Mesodermal cell (in vitro differentiated cells): ENCODE measurements at regions not wholly inside any gene's neighbourhood (a gene's known extent, or its start where the extent isn't known, plus 50 kb on each side); places are given as distances from the start of the nearest gene placed in this dataset.

Source experiments
- H3K27ac ChIP-seq: 2 replicates; pipeline ENCODE4 v1.7.0; 2013; ENCODE audit warnings: mild to moderate bottlenecking, low read depth, low read length, moderate library complexity; ENCODE audit not compliant: severe bottlenecking
- H3K36me3 ChIP-seq: 2 replicates; pipeline ENCODE4 v1.7.1; 2013; ENCODE audit warnings: mild to moderate bottlenecking, low read length, moderate library complexity; ENCODE audit not compliant: control insufficient read depth, insufficient read depth
- H3K4me1 ChIP-seq: one replicate; pipeline ENCODE4 v1.7.1; 2013; ENCODE audit warnings: mild to moderate bottlenecking, low read length; ENCODE audit not compliant: insufficient read depth, control insufficient read depth, poor library complexity, severe bottlenecking
- H3K4me3 ChIP-seq: 2 replicates; pipeline ENCODE4 v1.7.0; 2013; ENCODE audit warnings: low read length, control low read depth, mild to moderate bottlenecking; ENCODE audit not compliant: insufficient read depth, poor library complexity, severe bottlenecking; ENCODE audit errors: extremely low read depth
- H3K9me3 ChIP-seq: 2 replicates; pipeline ENCODE4 v1.7.1; 2013; ENCODE audit warnings: mild to moderate bottlenecking, low read length, moderate library complexity; ENCODE audit not compliant: control insufficient read depth
- WGBS, 2 experiments: methylation state at CpG; one replicate each; pipeline ENCODE4 v1.1.5; 2013; ENCODE audit warnings: missing lambda C conversion rate in 2 of 2; ENCODE audit not compliant: insufficient coverage in 2 of 2; 5-methylcytosine and 5-hydroxymethylcytosine counted together

DNA sequence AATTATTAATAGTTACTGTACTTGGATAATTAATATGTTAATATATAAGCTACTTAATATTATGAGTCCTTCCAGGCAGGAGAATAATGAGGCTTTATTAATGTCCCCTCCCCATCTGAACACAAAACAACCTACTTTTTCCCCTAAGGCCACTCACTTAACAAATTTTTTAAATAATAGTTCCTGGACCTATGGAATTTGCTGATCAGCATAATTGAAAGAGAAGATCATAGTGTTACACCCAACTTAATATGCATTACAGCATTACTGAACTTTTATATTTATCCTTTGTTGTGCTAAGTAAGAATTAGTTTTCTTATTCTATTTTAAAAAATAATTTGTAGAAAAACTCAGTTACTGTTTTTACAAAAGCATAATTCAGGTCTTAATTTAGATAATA, 1537.7 kb upstream of the GOT2 start:
- Histone ChIP-seq H3K9me3 (no peaks in the 10 kb centered on the region), H3K4me1 (no peaks in the 10 kb centered on the region), H3K27ac (no peak overlapping the region), H3K4me3 (no peak overlapping the region), H3K36me3 (no peaks in the 10 kb centered on the region)

DNA sequence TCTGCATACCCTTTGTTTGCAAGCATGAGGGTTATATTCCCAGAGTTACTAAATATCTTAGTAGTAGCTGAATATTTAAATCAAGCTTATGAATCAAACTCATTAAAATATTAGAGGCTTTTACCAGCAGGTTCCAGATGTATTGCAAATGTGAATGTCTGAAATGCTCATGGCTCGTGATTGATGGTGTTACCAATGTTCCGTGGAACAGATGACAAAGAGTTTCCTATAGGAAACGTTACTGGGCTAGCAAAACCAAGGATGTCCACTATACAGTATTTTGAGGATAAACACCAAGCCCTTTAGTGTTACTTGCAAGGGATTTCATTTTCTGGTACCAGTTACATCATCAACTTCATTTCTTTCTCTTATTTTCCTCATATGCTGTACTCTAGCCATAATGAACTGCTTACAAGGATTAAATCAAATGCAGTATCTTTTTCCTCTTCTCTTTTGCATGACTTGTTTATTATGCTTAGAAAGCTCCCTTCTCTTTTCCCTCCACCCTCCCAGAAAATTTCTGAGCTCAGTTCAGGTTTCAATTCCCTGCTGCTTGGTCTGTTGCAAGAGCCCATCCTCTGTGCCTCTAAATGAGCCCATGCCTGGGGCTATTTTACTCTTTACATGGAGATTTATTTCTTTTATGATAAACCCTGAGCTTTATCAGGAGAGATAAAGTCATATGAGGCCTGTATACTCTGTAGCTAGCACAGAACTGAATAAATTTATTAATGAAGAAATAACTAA, 1537.1 kb upstream of the GOT2 start:
- no peaks in the 10 kb centered on the region for H3K9me3 ChIP-seq
- H3K36me3 ChIP-seq, result no peaks in the 10 kb centered on the region
- H3K4me3 ChIP-seq, result no peak overlapping the region
- no peaks in the 10 kb centered on the region for H3K4me1 ChIP-seq
- no peak overlapping the region for H3K27ac ChIP-seq
- WGBS, 2 experiments, result 71% methylated on average over 3 of the region's 3 CpGs; no CpG with 5 or more reads in 1 of the 2 experiments

DNA sequence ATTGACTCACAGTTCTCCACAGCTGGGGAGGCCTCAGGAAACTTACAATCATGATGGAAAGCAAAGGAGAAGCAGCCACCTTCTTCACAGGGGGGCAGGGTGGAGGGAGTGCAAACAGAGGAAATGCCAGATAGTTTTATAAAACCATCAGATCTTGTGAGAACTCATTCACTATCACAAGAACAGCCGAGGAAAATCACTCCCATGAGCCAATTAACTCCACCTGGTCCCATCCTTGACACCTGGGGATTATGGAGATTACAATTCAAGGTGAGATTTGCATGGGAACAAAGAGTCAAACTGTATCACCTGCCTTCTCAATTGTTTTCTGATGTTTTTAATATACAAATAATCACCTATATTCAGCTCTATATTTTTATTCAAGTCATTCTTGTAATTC, 1527.3 kb upstream of the GOT2 start:
- Histone ChIP-seq H3K4me1 (no peaks in the 10 kb centered on the region), H3K36me3 (no peaks in the 10 kb centered on the region), H3K9me3 (no peaks in the 10 kb centered on the region), H3K27ac (no peak overlapping the region), H3K4me3 (no peak overlapping the region)
- 60% methylated on average over 1 of the region's 1 CpG; no CpG with 5 or more reads in 1 of the 2 experiments for WGBS, 2 experiments

GRCh38 chr16:60259956-60260355, 1525.8 kb upstream of the GOT2 start:
- no CpG with 5 or more reads among the region's 2 CpGs for WGBS, 2 experiments
- Histone ChIP-seq H3K27ac (no peak overlapping the region), H3K4me1 (no peaks in the 10 kb centered on the region), H3K4me3 (no peak overlapping the region), H3K36me3 (no peaks in the 10 kb centered on the region), H3K9me3 (no peaks in the 10 kb centered on the region)

GRCh38 chr16:60246086-60246485, 1512.0 kb upstream of the GOT2 start:
- Histone ChIP-seq H3K9me3 (no peaks in the 10 kb centered on the region), H3K36me3 (no peaks in the 10 kb centered on the region), H3K4me1 (no peaks in the 10 kb centered on the region), H3K4me3 (no peak overlapping the region), H3K27ac (no peak overlapping the region)
- WGBS, 2 experiments, result 71 to 81% methylated on average over 1 to 3 of the region's 3 CpGs

- no peak overlapping the region for H3K4me3 ChIP-seq
- H3K9me3 ChIP-seq, result no peaks in the 10 kb centered on the region
- WGBS, 2 experiments, result no CpG with 5 or more reads among the region's 1 CpG
- H3K4me1 ChIP-seq, result no peaks in the 10 kb centered on the region
- no peak overlapping the region for H3K27ac ChIP-seq
- no peaks in the 10 kb centered on the region for H3K36me3 ChIP-seq
These were observed 1507.6 kb upstream of the GOT2 start for GRCh38 chr16:60241671-60242070.

GRCh38 chr16:60230666-60231065, 1496.5 kb upstream of the GOT2 start:
- H3K4me1 ChIP-seq, result no peaks in the 10 kb centered on the region
- H3K36me3 ChIP-seq, result no peaks in the 10 kb centered on the region
- WGBS, 2 experiments, result 70 to 78% methylated on average over 1 to 2 of the region's 4 CpGs

DNA sequence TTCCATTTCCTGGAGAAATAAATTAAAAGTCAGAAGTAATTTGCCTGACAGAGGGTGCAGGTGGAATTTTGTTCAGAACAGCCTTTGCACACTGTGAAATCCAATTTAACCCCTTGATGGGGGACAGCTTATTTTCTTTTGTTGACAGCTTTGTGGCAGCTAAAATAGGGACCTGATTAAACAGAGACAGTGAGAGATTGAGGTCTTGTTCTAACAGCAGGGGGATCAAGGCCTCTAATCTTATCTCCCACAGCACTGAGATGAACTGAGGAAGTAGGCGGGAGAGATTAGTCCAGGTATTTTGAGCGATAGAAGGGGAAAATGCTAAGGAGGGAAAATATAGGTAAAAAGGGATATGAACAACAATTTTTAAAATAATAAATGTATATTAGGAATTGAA, 1491.4 kb upstream of the GOT2 start:
- no peak overlapping the region for H3K27ac ChIP-seq
- H3K4me3 ChIP-seq, result no peak overlapping the region
- peaks cover under 1% of the 10 kb centered on the region for H3K9me3 ChIP-seq
- H3K36me3 ChIP-seq, result no peaks in the 10 kb centered on the region
- H3K4me1 ChIP-seq, result no peaks in the 10 kb centered on the region
- no CpG with 5 or more reads among the region's 2 CpGs for WGBS, 2 experiments

More at GRCh38 chr16:60230666-60231065, 1496.5 kb upstream of the GOT2 start:
- H3K4me3 ChIP-seq, result no peak overlapping the region
- H3K9me3 ChIP-seq, result no peaks in the 10 kb centered on the region
- no peak overlapping the region for H3K27ac ChIP-seq

DNA sequence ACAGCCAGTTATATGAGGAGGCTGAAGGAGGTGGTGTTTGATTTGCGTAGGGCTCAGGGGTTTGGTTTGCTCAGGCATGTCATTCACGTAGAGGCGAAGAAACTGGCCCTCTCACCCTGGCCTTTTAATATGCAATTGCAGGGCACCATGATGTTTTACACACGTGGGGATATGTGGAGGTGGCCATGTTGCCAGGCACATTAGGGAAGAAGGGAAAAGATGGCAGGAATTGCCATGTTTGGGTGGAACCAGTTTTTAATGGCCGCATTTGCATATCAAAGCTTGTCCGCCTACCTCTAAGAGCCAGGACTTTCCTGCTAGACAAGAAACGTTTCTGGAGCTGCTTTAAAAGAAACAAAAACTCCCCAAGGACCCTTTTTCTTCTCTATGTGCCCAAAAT, 1483.7 kb upstream of the GOT2 start:
- Histone ChIP-seq H3K4me1 (no peaks in the 10 kb centered on the region), H3K27ac (no peak overlapping the region), H3K9me3 (peaks cover 4% of the 10 kb centered on the region), H3K4me3 (no peak overlapping the region), H3K36me3 (no peaks in the 10 kb centered on the region)
- 70 to 81% methylated on average over 4 to 6 of the region's 7 CpGs for WGBS, 2 experiments

GRCh38 chr16:60214311-60214710, 1480.2 kb upstream of the GOT2 start:
- Histone ChIP-seq H3K4me3 (no peak overlapping the region), H3K27ac (no peak overlapping the region)
- WGBS, 2 experiments, result no CpG with 5 or more reads among the region's 1 CpG

GRCh38 chr16:60206516-60206915, 1472.4 kb upstream of the GOT2 start:
- Histone ChIP-seq H3K27ac (no peak overlapping the region), H3K4me1 (no peaks in the 10 kb centered on the region), H3K36me3 (no peaks in the 10 kb centered on the region), H3K4me3 (no peak overlapping the region), H3K9me3 (no peaks in the 10 kb centered on the region)
- WGBS, 2 experiments, result 43% methylated on average over 1 of the region's 2 CpGs; no CpG with 5 or more reads in 1 of the 2 experiments

More at GRCh38 chr16:60214311-60214710, 1480.2 kb upstream of the GOT2 start:
- H3K9me3 ChIP-seq, result no peaks in the 10 kb centered on the region
- no peaks in the 10 kb centered on the region for H3K36me3 ChIP-seq
- no peaks in the 10 kb centered on the region for H3K4me1 ChIP-seq
